Kidney (tissue), 13 donors: ENCODE measurements at regions not wholly inside any gene's neighbourhood (a gene's known extent, or its start where the extent isn't known, plus 50 kb on each side); places are given as distances from the start of the nearest gene placed in this dataset.
A peak's percentile ranks its signal among the peaks of the same experiment; 100 is the strongest.

Experiments
- DNase-seq, 5 donors: peaks; one replicate each; pipeline ENCODE4 v3.0.0-alpha.2; 2013 to 2020
- FAIRE-seq: peaks from 2 replicates; lab custom pipeline; 2012; peaks lifted over from hg19 to GRCh38; lab: Jason Lieb, UNC
- H3K27ac ChIP-seq, 2 donors: one replicate each; pipeline ENCODE4 v1.7.0; 2013; ENCODE audit warnings: low read depth in 2 of 2, low read length in 2 of 2, inconsistent platforms in 1 of 2
- H3K27me3 ChIP-seq: one replicate; pipeline ENCODE4 v1.7.1; 2013; ENCODE audit warnings: low read length, inconsistent platforms; ENCODE audit not compliant: control insufficient read depth, insufficient read depth
- H3K36me3 ChIP-seq, 3 donors: one replicate each; pipeline versions ENCODE4 v1.7.0 to v1.7.1; 2013; ENCODE audit warnings: low read length in 3 of 3, control low read depth in 1 of 3, inconsistent platforms in 1 of 3; ENCODE audit not compliant: insufficient read depth in 3 of 3, control insufficient read depth in 2 of 3
- H3K4me1 ChIP-seq, 3 donors: one replicate each; pipeline versions ENCODE4 v1.7.0 to v1.7.1; 2013; ENCODE audit warnings: low read length in 3 of 3, inconsistent platforms in 1 of 3, low read depth in 1 of 3; ENCODE audit not compliant: control insufficient read depth in 2 of 3, insufficient read depth in 2 of 3
- H3K4me3 ChIP-seq, 3 donors: one replicate each; pipeline versions ENCODE4 v1.7.0 to v1.8.1; 2013; ENCODE audit warnings: low read length in 3 of 3, control low read depth in 1 of 3, inconsistent platforms in 1 of 3
- H3K9ac ChIP-seq, 3 donors: one replicate each; pipeline versions ENCODE4 v1.7.0 to v1.7.1; 2013; ENCODE audit warnings: low read length in 3 of 3, control low read depth in 1 of 3, inconsistent platforms in 1 of 3
- H3K9me3 ChIP-seq, 3 donors: one replicate each; pipeline versions ENCODE4 v1.7.0 to v1.7.1; 2013; ENCODE audit warnings: low read length in 3 of 3, control low read depth in 1 of 3, inconsistent platforms in 1 of 3; ENCODE audit not compliant: control insufficient read depth in 2 of 3, insufficient read depth in 1 of 3
- intact Hi-C: fragments of 100-400 bp; cut with DNase I; formaldehyde crosslinking; loops from one replicate; pipeline ENCODE4 v1.11.1; 2022
- TF ChIP-seq, protein P1 (sequence below): IDR thresholded peaks from 3 replicates; pipeline ENCODE4 v1.5.1; 2012; ENCODE audit warnings: mild to moderate bottlenecking, moderate library complexity, borderline replicate concordance; ENCODE audit not compliant: insufficient read depth; ENCODE audit errors: extremely low read depth
- donor health status: control.
- donor health status: control.
- donor health status: control.
- donor health status: control.
- donor health status: control.
- donor health status: DM: yes; HTN: yes; CAD: no.
- donor health status: Normal renal cell carcinoma (clear cell type).

DNA sequence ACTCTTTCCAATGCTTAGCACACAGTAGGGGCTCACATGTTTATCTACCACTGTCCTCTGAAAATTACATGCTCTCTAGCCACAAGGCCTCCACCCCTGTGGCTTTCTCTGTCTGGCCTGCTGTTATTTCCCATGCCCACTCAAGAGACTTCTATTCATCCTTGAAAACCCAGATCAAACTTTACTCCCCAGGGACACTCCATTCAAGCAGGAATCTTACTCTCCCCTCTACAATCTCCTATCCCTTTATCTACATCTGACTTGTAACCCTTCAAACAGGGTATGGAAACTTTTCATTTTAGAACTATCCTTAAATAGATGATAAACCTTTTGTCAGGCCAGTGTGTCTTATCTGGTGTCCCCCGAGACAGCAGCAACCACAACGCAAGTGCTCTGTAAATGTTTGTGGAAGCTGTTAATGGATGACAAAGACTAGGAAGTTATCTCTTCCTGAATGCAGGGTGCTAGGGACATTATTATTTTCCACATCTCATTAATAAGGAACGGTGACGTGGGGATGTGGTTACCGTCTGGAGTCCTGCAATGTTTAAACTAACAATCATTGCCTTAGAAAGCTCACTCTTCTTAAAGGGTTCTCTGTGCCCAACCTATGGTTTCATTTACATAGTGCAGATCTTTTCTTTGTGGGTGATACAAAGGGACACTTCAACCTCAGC, 322.3 kb downstream of the ARRDC4 start:
- TF ChIP-seq, protein P1, sequence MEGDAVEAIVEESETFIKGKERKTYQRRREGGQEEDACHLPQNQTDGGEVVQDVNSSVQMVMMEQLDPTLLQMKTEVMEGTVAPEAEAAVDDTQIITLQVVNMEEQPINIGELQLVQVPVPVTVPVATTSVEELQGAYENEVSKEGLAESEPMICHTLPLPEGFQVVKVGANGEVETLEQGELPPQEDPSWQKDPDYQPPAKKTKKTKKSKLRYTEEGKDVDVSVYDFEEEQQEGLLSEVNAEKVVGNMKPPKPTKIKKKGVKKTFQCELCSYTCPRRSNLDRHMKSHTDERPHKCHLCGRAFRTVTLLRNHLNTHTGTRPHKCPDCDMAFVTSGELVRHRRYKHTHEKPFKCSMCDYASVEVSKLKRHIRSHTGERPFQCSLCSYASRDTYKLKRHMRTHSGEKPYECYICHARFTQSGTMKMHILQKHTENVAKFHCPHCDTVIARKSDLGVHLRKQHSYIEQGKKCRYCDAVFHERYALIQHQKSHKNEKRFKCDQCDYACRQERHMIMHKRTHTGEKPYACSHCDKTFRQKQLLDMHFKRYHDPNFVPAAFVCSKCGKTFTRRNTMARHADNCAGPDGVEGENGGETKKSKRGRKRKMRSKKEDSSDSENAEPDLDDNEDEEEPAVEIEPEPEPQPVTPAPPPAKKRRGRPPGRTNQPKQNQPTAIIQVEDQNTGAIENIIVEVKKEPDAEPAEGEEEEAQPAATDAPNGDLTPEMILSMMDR = no peak
- intact Hi-C loops = no loop called here
- Histone ChIP-seq H3K36me3 (no peaks in the 10 kb centered on the region), H3K27ac (no peak overlapping the region), H3K9me3 (no peaks in the 10 kb centered on the region), H3K4me3 (no peak overlapping the region), H3K4me1 (no peaks in the 10 kb centered on the region), H3K27me3 (no peaks in the 10 kb centered on the region), H3K9ac (no peak overlapping the region)
- FAIRE-seq (no peak), DNase-seq (peak in 1 of 5 donors; percentile 1)

DNA sequence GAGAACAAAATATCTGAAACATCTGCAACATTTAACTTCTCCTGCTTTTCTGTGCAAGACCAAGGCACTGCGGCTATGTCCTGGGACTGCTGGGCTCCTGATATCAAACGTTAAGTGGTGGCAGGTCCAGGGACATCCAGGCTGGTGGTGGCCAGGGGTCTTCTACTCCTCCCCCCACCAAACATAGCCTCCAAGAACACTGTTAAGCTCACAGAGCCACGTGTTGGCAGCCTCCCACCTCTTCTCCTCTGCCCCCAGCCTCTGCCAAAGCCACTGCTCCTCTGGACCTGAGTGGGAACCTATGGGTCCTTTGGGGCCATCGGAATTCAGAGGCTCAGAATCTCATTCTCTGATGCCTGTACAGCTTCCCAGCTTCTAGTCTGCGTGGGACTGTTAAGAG, 325.7 kb downstream of the ARRDC4 start:
- no peak for DNase-seq
- Histone ChIP-seq H3K9me3 (no peaks in the 10 kb centered on the region), H3K27me3 (no peaks in the 10 kb centered on the region), H3K4me1 (no peaks in the 10 kb centered on the region), H3K27ac (no peak overlapping the region), H3K36me3 (no peaks in the 10 kb centered on the region), H3K4me3 (no peak overlapping the region), H3K9ac (no peak overlapping the region)
- TF ChIP-seq, protein P1 = no peak
- no peak for FAIRE-seq
- intact Hi-C loops = no loop called here

DNA sequence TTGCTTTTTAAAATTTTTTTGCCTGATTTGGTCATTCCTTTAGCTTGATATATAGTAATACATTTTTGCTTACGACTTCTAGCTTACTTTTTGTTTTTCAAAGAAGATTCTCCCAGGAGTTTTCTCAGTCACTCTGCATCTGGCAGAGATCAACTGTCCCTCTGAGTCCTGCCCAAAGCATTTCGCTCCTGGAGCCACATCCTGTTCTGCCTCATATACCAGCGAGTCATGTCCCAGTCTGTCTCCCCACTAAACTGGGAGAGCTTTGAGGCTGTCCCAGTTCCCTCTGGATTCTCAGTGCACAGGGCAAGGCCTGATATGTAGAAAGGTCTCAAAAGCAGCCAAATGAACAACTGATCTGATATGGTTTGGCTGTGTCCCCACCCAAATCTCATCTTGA, 326.3 kb downstream of the ARRDC4 start:
- no peaks in the 10 kb centered on the region for H3K27me3 ChIP-seq
- intact Hi-C loops = no loop called here
- TF ChIP-seq, protein P1 = no peak
- DNase-seq (peak in 1 of 5 donors; percentile 1), FAIRE-seq (no peak)
- no peak overlapping the region for H3K27ac ChIP-seq
- no peaks in the 10 kb centered on the region for H3K4me1 ChIP-seq
- H3K4me3 ChIP-seq = no peak overlapping the region
- H3K9ac ChIP-seq = no peak overlapping the region
- no peaks in the 10 kb centered on the region for H3K36me3 ChIP-seq
- no peaks in the 10 kb centered on the region for H3K9me3 ChIP-seq
